GM21360 (cell line): ENCODE measurements at regions not wholly inside any gene's neighbourhood (a gene's known extent, or its start where the extent isn't known, plus 50 kb on each side); places are given as distances from the start of the nearest gene placed in this dataset.

ENCODE experiments used
- ATAC-seq: cut with Tn5 transposase; IDR thresholded peaks from one replicate; pipeline ENCODE4 v1.9.1; 2021; ENCODE audit warnings: mild to moderate bottlenecking, moderate library complexity; ENCODE audit not compliant: unreplicated experiment

DNA sequence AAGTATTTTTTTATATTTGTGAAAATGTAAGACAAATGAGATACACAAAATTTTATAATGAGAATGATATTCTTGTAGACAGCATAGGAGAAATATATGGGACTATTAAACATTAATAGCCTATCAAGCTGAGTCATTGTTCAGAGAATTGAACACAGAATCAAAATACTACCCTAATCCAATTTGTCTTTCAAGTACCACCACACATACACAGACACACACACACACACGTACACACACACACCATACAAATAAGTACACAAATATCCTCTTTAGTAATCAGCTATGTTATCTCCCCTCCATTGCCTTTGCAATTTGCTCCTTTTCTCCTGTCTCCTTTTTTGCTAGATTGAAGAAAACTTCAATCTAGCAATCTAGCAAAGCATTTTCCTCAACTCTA lies 499.3 kb downstream of the FOXG1 start:
- no peak for ATAC-seq

- no peak for ATAC-seq
Observed at GRCh38 chr14:29271669-29272068, 505.1 kb downstream of the FOXG1 start.

GRCh38 chr14:29273513-29273912 lies 506.9 kb downstream of the FOXG1 start:
- ATAC-seq: no peak

DNA sequence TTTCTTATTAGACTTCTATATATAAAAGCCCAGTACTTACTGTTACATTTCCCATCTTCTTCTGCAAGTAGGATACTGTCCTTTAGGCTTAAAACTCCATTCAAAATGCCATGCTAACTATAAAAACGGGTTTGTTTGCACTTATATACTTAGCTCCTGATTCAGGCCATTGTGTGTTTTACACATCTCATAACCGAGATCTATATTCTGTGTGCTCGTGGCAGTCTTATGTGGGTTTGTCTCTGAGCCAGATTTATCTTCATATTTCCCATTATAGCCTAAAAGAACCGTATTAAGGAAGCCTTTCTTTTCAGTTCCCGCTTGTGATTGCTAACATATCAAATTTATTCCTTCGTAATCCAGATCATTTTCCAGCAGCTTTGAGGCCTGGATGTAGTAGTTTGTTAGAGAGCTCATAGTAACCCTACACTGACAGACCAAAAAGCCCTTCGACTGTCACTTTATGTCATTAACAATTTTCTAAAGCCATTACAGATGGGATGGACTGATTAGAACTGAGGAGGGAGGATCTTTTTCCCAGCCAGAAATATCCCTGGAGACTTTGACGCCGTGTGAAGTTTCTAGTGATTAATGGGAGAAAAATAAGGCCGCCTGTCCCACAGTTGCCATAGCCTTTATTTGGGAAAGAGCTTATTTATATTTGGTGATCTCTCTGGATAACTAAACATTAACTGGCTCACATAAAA lies 508.5 kb downstream of the FOXG1 start:
- ATAC-seq: no peak

DNA sequence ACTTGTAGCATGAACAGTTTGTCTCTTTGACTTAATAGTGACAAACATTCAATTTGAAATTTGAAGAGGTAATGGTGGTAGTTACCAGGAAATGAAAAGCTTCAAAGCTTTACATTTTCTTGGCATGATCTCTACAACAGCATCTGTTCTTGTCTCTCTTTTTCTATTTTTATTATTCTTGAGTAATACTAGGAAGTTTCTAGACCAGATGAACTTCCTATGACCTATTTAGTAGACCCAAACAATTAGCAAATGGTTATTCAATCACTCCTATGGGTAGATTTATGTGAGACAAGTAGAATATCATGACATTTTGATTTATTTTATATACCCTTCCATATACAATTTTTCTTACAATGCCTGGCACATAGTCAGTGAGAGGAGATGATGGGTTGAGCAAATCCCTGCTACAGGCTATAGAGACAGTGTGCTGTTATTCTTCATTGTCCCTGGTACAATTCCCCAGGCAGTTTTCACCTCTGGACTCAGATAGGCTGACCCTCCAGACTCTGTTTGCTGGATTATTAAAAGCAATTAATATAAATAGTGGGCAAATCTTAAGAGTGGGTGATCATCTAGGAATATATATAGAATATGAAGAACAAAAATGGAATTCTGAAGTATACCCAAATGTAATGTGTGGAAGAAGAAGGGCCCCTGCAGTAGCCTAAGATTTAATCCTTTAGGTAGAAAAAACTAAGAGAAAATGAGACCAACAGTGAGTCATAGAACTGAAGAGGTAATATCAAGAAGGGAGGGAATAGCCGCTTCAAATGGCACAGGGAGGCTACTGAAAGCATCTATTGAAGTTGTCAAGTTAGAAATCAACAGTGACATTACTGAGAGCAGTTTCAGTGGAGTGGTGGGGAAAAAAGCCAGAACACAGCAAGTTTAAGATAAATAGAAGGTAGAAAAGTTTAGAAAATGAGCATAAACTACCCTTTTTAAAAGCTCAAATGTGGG lies 512.0 kb downstream of the FOXG1 start:
- ATAC-seq: no peak

DNA sequence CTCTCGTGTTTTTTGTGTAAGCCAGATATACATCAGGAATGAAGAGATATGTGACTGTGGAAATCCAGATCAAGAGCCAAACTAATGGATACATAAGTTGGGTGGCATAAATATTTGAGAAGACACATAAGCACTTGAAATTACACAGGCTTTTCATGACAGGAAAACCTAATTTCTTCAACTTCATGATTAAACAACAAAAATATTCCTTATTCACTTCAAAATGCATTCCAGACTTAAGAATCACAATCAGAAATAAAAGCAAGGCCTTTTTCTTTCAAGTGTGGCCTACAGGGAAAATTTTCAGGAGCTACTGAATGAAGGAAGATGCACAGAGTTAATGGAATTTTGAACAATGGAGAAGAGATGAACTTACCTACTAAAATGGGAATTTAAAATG lies 515.6 kb downstream of the FOXG1 start:
- ATAC-seq: no peak

- ATAC-seq: no peak
Observed at GRCh38 chr14:29290441-29290840, 523.9 kb downstream of the FOXG1 start.

DNA sequence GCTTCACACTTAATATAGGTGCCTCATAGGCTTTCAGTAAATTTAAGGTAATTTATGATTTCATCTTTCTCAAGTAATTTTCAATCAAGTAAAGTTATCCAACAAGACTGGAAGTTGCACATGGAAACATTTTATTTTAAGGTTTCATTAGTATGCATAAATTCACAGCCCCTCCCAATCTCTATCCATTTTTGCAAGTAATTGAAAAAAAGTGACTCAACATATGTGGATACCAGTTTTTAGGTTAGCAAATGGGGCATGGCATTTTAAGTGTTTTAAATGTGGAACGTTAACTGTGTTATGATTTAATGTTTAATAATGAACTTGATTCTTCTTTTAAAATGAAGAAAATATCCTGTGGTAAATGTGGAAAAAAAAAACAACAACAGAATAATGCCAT lies 532.8 kb downstream of the FOXG1 start:
- no peak for ATAC-seq

DNA sequence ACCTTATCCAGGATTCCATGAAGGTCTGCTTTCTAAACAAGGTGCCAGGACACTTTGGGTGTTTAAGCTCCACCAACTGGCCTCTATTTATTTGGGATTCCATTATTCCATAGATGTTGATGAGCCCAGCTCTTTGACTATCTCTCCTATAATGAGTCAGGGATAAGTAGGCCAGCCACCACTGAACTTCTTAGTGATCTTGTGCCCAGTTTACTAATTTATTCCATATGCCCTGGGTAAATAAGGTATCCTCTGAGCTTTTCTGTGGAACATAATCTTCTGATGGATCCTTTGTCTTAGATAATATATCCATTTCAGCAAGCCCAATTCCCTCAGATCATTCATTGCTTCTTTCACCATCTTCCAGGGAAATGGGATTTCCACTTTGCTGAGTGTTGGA lies 535.0 kb downstream of the FOXG1 start:
- no peak for ATAC-seq

DNA sequence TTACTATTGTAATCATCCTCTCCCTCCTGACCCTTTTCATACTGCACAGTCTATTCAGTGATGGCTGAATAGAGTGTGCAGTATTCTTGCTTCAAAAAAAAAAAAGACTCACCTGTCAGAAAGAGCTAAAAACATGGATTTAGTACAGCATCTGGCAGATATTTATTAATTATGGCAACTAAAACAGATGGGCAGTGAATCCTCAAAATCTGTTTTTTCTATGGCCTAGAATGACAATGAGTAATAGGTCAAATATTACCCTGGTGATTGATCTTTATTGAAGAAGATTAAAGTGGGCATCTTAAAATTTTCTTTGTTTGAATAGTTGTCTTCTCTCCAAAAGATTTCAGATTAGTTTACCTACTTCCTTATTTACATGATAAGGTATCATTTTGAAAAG lies 543.6 kb downstream of the FOXG1 start:
- ATAC-seq: no peak

DNA sequence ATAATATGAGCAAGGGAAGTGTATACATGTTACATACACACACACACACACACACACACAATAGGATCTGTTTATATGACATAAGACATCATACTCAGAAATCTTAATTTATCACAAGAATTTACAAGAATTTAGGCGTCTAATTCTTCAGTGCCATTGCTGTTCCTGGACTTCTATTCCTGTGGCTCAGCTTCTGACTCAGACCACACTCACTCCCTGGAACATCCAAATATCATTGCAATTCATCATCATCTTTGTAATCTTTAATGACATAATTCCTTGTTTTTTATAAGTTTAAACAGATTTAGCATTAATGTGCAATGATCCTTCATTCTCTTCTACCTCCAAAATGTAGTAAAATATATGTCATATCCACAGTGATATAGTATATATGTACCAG lies 544.2 kb downstream of the FOXG1 start:
- ATAC-seq: no peak

DNA sequence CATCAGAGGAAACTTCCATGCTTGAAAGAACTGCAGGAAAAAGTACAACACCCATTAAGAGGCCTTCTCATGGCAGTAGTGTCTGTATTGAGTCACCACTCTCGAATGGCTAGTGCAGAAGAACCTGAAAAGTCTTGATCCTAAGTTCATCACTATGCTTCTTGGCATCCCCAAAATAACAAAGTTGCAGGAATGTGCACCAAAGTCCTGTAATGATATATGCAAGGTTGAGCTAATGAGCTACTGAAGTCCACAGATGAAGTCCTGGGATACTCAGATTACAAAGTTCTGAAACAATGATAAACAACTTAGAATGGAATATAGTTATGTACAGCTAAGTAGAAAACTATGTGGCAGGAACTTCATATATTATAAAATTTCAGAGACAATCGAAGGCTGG lies 545.4 kb downstream of the FOXG1 start:
- ATAC-seq: no peak

GRCh38 chr14:29316936-29317335 lies 550.3 kb downstream of the FOXG1 start:
- no peak for ATAC-seq

- no peak for ATAC-seq
Observed at GRCh38 chr14:29317423-29317822, 550.8 kb downstream of the FOXG1 start.

GRCh38 chr14:29320286-29320685 lies 553.7 kb downstream of the FOXG1 start:
- ATAC-seq: no peak

- ATAC-seq: no peak
Observed at GRCh38 chr14:29321646-29322045, 555.1 kb downstream of the FOXG1 start.

DNA sequence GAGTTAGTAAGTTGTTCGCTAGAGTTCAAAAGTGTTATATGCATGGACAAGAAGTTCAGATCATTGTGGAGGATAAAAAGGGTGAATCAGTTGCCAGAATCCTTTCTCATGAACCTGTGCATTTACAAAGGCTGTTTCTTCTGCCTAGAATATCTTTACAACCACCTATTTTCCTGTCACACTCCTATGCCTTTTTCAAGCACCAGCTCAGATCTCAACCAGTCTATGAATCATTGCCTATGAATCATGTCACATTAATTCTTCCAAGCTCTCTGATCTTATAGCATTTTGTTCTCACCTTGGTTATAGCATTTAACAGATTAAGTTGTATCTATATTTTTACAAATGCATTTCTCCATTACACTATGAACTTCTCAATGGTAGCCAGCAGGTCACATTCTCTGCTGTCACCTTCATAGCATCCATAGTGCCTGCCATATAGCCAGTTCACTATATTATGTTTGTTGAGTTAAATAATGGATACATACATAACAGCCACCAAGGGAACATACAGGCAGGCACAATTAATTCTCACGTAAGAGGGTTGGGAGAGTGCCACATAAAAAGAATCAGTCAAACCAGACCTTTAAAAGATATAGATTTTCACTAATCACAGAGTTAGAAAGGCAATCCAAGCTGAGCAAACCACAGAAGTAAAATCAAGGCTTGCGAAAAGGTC lies 573.0 kb downstream of the FOXG1 start:
- no peak for ATAC-seq

GRCh38 chr14:29348504-29348903 lies 579.1 kb downstream of the PRKD1 start:
- no peak for ATAC-seq

DNA sequence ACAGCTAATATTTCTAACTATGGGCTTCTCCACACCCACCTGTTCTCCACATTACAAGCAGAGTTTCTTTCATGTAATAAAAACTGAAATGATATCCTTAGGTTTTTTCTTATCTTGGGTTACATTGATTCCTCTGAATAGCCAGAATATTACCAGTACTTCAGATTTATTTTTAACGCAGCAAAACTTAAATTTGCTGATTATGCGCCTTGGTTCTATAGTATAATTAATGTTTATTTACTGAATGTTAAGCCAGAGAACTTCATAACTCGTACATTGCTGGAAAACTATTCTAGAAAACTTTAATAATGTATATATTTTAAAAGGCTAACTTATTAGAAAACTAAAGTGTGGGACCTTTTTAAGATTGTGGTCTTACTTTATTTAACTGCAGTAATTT lies 577.2 kb downstream of the PRKD1 start:
- ATAC-seq: no peak

- no peak for ATAC-seq
Observed at GRCh38 chr14:29351996-29352705, 575.5 kb downstream of the PRKD1 start.

DNA sequence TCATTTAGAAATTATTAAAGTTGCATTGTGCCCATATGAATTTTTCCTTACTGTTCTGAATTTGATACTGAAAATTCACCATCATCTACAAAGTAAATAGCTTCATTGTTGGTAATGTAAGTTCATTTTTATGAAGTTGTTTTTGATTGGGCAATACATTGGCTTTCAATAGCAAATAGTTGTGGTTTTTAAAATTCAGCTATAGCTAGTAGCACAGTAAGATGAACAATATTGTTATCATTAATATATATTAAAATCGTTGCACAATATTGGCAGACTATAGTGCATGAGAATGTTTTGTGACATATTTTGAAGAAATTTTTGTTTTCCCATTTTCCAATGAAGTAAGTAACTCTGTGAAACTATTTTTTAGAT lies 575.0 kb downstream of the PRKD1 start:
- no peak for ATAC-seq
